HepG2 (cell line): ENCODE measurements at regions not wholly inside any gene's neighbourhood (a gene's known extent, or its start where the extent isn't known, plus 50 kb on each side); places are given as distances from the start of the nearest gene placed in this dataset.

ENCODE experiments used
- ATAC-seq: fragments of 200-7000 bp; cut with Tn5 transposase; 3 replicates; pipeline ENCODE4 v1.9.1; 2020; ENCODE audit warnings: mild to moderate bottlenecking, moderate library complexity
- BruUV-seq: library from RNA; stranded (reverse); fragments of 400-500 nt; replicated peaks from 2 replicates; lab custom pipeline; 2021; lab: Mats Ljungman, UMichigan
- CTCF ChIA-PET: fragments of 300-600 bp; formaldehyde crosslinking; extraction: SDS; loops from one replicate; lab custom pipeline; 2021; ENCODE audit warnings: low total read pairs, inconsistent platforms, low intra/inter-chr PET ratio; lab: Yijun Ruan, JAX
- POLR2A ChIA-PET: fragments of 350-600 bp; sonication (Branson Sonifier 250); formaldehyde crosslinking; loops from one replicate; lab custom pipeline; 2020; ENCODE audit warnings: antibody characterized with exemption, inconsistent platforms; lab: Yijun Ruan, JAX
- DNase-seq: peaks from one replicate; pipeline ENCODE4 v3.0.0-alpha.2; 2015; ENCODE audit warnings: low spot score
- FAIRE-seq: peaks from 3 replicates; lab custom pipeline; 2011; peaks lifted over from hg19 to GRCh38; lab: Jason Lieb, UNC
- H2AFZ ChIP-seq: one replicate; pipeline ENCODE4 v1.6.1; 2011; ENCODE audit warnings: low read length, inconsistent platforms
- H3K27ac ChIP-seq: fragments of 300-600 bp; 3 replicates; pipeline ENCODE4 v1.8.0; 2011; ENCODE audit warnings: mixed run types, mild to moderate bottlenecking, mixed read lengths, low read length, inconsistent platforms; ENCODE audit not compliant: insufficient read depth; ENCODE audit errors: extremely low read length
- H3K27me3 ChIP-seq, 2 experiments: fragments of 200-600 bp in 1 of 2; 2 replicates in 1 of 2; 3 replicates in 1 of 2; pipeline versions ENCODE4 v1.6.0 to v1.8.0; 2011; ENCODE audit warnings: low read length in 2 of 2, mild to moderate bottlenecking in 2 of 2, moderate library complexity in 2 of 2, inconsistent platforms in 1 of 2; ENCODE audit not compliant: insufficient read depth in 2 of 2, control insufficient read depth in 1 of 2
- H3K36me3 ChIP-seq, 2 experiments: fragments of 200-600 bp in 1 of 2; replicated peaks in 1 of 2; 2 replicates in 1 of 2; 3 replicates in 1 of 2; pipeline versions ENCODE4 v1.5.1 to v1.8.0; 2011; ENCODE audit warnings: low read length in 2 of 2, inconsistent platforms in 1 of 2; ENCODE audit not compliant: insufficient read depth in 2 of 2, control insufficient read depth in 1 of 2
- H3K4me1 ChIP-seq: 2 replicates; pipeline ENCODE4 v1.5.1; 2012; ENCODE audit warnings: low read length, inconsistent platforms; ENCODE audit not compliant: insufficient read depth
- H3K4me2 ChIP-seq: 2 replicates; pipeline ENCODE4 v1.6.0; 2011; ENCODE audit warnings: low read depth, low read length, inconsistent platforms
- H3K4me3 ChIP-seq, 3 experiments: fragments of 200-600 bp in 1 of 3; sonication (generic), shearing (Covaris generic) in 1 of 3; replicated peaks in 1 of 3; 2 replicates each; pipeline ENCODE4 v1.5.1; 2011 to 2016; ENCODE audit warnings: low read length in 3 of 3, inconsistent platforms in 2 of 3, low read depth in 2 of 3, mild to moderate bottlenecking in 2 of 3, control low read depth in 1 of 3, mixed read lengths in 1 of 3; ENCODE audit not compliant: insufficient read depth in 1 of 3
- H3K79me2 ChIP-seq: one replicate; pipeline ENCODE4 v1.6.1; 2011; ENCODE audit warnings: low read length, inconsistent platforms; ENCODE audit not compliant: insufficient read depth
- H3K9ac ChIP-seq: 2 replicates; pipeline ENCODE4 v1.6.0; 2011; ENCODE audit warnings: mild to moderate bottlenecking, low read depth, low read length, inconsistent platforms; ENCODE audit not compliant: insufficient read depth
- H3K9me3 ChIP-seq: 2 replicates; pipeline ENCODE4 v1.5.1; 2012; ENCODE audit warnings: mild to moderate bottlenecking, low read length
- H4K20me1 ChIP-seq: 2 replicates; pipeline ENCODE4 v1.6.0; 2011; ENCODE audit warnings: inconsistent platforms, mild to moderate bottlenecking, low read length, moderate library complexity; ENCODE audit not compliant: insufficient read depth
- ATRX ChIP-seq: sonication (generic); formaldehyde crosslinking; IDR thresholded peaks from 2 replicates; pipeline ENCODE4 v1.4.0; 2020; ENCODE audit warnings: missing genetic modification reagents, borderline replicate concordance
- EHMT2 ChIP-seq: fragments of 200-600 bp; sonication (generic); IDR thresholded peaks from 2 replicates; pipeline ENCODE4 v1.7.0; 2017; ENCODE audit warnings: antibody characterized with exemption, low read depth, low read length, borderline replicate concordance
- GMEB1 ChIP-seq: sonication (generic); formaldehyde crosslinking; IDR thresholded peaks from 2 replicates; pipeline ENCODE4 v1.5.1; 2020; ENCODE audit warnings: missing genetic modification reagents, mild to moderate bottlenecking, borderline replicate concordance
- JDP2 ChIP-seq: sonication (generic); formaldehyde crosslinking; IDR thresholded peaks from 2 replicates; pipeline ENCODE4 v1.8.1; 2022; ENCODE audit warnings: missing genetic modification reagents, borderline replicate concordance
- NAIF1 ChIP-seq: sonication (generic); formaldehyde crosslinking; IDR thresholded peaks from 2 replicates; pipeline ENCODE4 v1.5.0; 2020; ENCODE audit warnings: mild to moderate bottlenecking, missing genetic modification reagents, borderline replicate concordance
- NFATC3 ChIP-seq: sonication (generic); formaldehyde crosslinking; IDR thresholded peaks from 2 replicates; pipeline ENCODE4 v1.5.1; 2020; ENCODE audit warnings: mild to moderate bottlenecking, missing genetic modification reagents
- RARA ChIP-seq: IDR thresholded peaks from 2 replicates; pipeline ENCODE4 v1.6.1; 2016; ENCODE audit warnings: missing genetic modification reagents, missing compliant biosample characterization
- RFX5 ChIP-seq: IDR thresholded peaks from 2 replicates; pipeline ENCODE4 v1.6.1; 2011; ENCODE audit warnings: low read depth, low read length, improper control_type of control experiment
- SUZ12 ChIP-seq: fragments of 150-350 bp; IDR thresholded peaks from 2 replicates; pipeline ENCODE4 v1.6.1; 2014; ENCODE audit warnings: low read depth, low read length
- ZFX ChIP-seq: sonication (generic); formaldehyde crosslinking; IDR thresholded peaks from 2 replicates; pipeline ENCODE4 v1.4.0; 2020; ENCODE audit warnings: mild to moderate bottlenecking, low read depth, missing genetic modification reagents, moderate library complexity
- ZFY ChIP-seq: sonication (generic); formaldehyde crosslinking; IDR thresholded peaks from 2 replicates; pipeline ENCODE4 v1.4.0; 2020; ENCODE audit warnings: missing genetic modification reagents
- ZNF362 ChIP-seq: sonication (generic); formaldehyde crosslinking; IDR thresholded peaks from 2 replicates; pipeline ENCODE4 v1.4.0; 2020; ENCODE audit warnings: missing genetic modification reagents, mild to moderate bottlenecking, borderline replicate concordance
- ZNF780A ChIP-seq: sonication (generic); formaldehyde crosslinking; IDR thresholded peaks from 2 replicates; pipeline ENCODE4 v1.8.0; 2022; ENCODE audit warnings: mild to moderate bottlenecking, missing genetic modification reagents, moderate library complexity
- ZNF792 ChIP-seq: IDR thresholded peaks from 2 replicates; pipeline ENCODE4 v1.6.1; 2016
- WGBS: methylation state at CpG from one replicate; pipeline ENCODE4 v1.1.6; 2017; ENCODE audit warnings: low lambda C conversion rate; 5-methylcytosine and 5-hydroxymethylcytosine counted together
- in situ Hi-C: cut with HindIII; loops from 2 replicates; pipeline ENCODE4 v1.10.0; 2017; ENCODE audit warnings: low pct_unique_long_range_greater_than_20kb; ENCODE audit not compliant: extremely low pct_ligation_motif_present
- intact Hi-C: fragments of 100-400 bp; cut with micrococcal nuclease; formaldehyde crosslinking; loops from one replicate; pipeline ENCODE4 v1.10.0; 2022; ENCODE audit not compliant: unreplicated experiment
- TF ChIP-seq, protein P1 (sequence below): sonication (generic); formaldehyde crosslinking; IDR thresholded peaks from 2 replicates; pipeline ENCODE4 v1.8.1; 2023; ENCODE audit warnings: mild to moderate bottlenecking, missing genetic modification reagents

DNA sequence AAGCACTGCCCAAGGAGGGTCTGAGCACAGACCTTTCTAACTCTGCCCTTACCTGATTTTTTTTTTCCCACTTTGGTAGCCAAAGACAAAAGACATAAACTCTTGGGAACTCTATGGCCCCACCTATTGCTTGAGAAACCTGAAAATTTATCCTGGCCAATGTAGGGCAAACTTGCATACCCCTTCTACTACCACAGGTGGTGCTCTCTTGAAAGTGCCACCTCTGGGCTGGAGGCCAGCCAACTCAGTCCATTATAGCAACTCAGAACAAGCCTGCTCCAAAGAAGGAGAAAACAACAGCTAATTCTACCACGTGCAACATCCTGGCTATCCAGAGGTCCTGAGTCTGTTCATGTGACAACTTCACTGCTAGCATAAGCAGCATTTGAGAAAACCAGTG, 55.7 kb upstream of the ABCD2 start:
- H3K27me3 ChIP-seq: no peaks in the 10 kb centered on the region
- no peaks in the 10 kb centered on the region for H3K9me3 ChIP-seq
- CTCF ChIA-PET: no interaction called here
- no TSS peak for BruUV-seq
- DNase-seq (no peak), ATAC-seq (no peak)
- in situ Hi-C loops: no loop called here
- H3K27ac ChIP-seq: no peak overlapping the region
- TF ChIP-seq EHMT2: no peak
- TF ChIP-seq ZNF780A (CRISPR knock-in tag): no peak
- TF ChIP-seq GMEB1 (CRISPR knock-in tag): no peak
- TF ChIP-seq, all 625 proteins: peak for 0
- intact Hi-C loops: no loop called here
- FAIRE-seq: no peak
- H3K79me2 ChIP-seq: no peaks in the 10 kb centered on the region
- POLR2A ChIA-PET: no interaction called here
- H3K36me3 ChIP-seq: no peaks in the 10 kb centered on the region
- H3K9ac ChIP-seq: no peak overlapping the region
- no peak overlapping the region for H2AFZ ChIP-seq
- H3K4me1 ChIP-seq: no peaks in the 10 kb centered on the region
- WGBS: 0% methylated on average over 1 of the region's 1 CpG
- H4K20me1 ChIP-seq: no peaks in the 10 kb centered on the region
- H3K4me2 ChIP-seq: no peak overlapping the region
- H3K4me3 ChIP-seq: no peak overlapping the region

DNA sequence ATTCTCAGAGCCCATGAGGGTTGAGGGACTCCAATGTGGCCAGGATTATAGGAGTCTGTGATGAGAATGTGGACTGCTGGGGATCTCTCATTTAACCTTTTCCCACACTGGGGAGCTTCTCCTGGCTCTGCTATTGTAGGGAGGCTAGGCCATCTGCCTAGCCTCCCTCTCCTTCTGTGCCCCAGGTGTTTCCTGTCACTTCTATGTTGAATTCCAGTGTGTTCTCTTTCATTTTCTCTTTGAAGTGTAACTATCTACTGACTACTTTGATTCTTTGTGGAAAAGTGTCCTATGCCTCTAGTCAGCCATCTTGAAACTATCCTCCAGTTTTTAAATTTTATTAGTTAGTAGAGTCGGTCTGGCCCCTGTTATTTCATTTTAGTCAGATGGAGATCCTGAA, 53.4 kb upstream of the ABCD2 start:
- BruUV-seq: no TSS peak
- Histone ChIP-seq H3K27ac (no peak overlapping the region), H4K20me1 (no peaks in the 10 kb centered on the region), H3K4me1 (no peaks in the 10 kb centered on the region), H3K4me3 (no peak overlapping the region), H3K4me2 (no peak overlapping the region), H3K27me3 (no peaks in the 10 kb centered on the region), H2AFZ (no peak overlapping the region), H3K9me3 (no peaks in the 10 kb centered on the region), H3K79me2 (no peaks in the 10 kb centered on the region), H3K9ac (no peak overlapping the region), H3K36me3 (no peaks in the 10 kb centered on the region)
- in situ Hi-C loops (no loop called here), intact Hi-C loops (no loop called here)
- POLR2A ChIA-PET: no interaction called here
- ATAC-seq (no peak), FAIRE-seq (no peak), DNase-seq (no peak)
- 0% methylated on average over 1 of the region's 1 CpG for whole genome bisulfite sequencing
- CTCF ChIA-PET: no interaction called here
- no peak for TF ChIP-seq ZNF792 (CRISPR knock-in tag)
- no peak for TF ChIP-seq ZFX (CRISPR knock-in tag)
- TF ChIP-seq NFATC3 (CRISPR knock-in tag): no peak
- TF ChIP-seq NAIF1 (CRISPR knock-in tag): no peak
- TF ChIP-seq ATRX (CRISPR knock-in tag): no peak
- TF ChIP-seq SUZ12: no peak
- TF ChIP-seq, protein P1, sequence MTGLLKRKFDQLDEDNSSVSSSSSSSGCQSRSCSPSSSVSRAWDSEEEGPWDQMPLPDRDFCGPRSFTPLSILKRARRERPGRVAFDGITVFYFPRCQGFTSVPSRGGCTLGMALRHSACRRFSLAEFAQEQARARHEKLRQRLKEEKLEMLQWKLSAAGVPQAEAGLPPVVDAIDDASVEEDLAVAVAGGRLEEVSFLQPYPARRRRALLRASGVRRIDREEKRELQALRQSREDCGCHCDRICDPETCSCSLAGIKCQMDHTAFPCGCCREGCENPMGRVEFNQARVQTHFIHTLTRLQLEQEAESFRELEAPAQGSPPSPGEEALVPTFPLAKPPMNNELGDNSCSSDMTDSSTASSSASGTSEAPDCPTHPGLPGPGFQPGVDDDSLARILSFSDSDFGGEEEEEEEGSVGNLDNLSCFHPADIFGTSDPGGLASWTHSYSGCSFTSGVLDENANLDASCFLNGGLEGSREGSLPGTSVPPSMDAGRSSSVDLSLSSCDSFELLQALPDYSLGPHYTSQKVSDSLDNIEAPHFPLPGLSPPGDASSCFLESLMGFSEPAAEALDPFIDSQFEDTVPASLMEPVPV (CRISPR knock-in tag): no peak
- no peak for TF ChIP-seq JDP2 (CRISPR knock-in tag)
- TF ChIP-seq RARA (CRISPR knock-in tag): no peak
- no peak for TF ChIP-seq RFX5
- TF ChIP-seq ZFY: no peak
- no peak for TF ChIP-seq ZNF362 (CRISPR knock-in tag)
